Activated B cell treated with CpG ODN at 0.5 μM for 24 hours (primary cell): ENCODE measurements at regions not wholly inside any gene's neighbourhood (a gene's known extent, or its start where the extent isn't known, plus 50 kb on each side); places are given as distances from the start of the nearest gene placed in this dataset.

Source experiments
- ATAC-seq: fragments of 200-7000 bp; cut with Tn5 transposase; one replicate; pipeline ENCODE4 v1.10.0; 2021; ENCODE audit warnings: low read depth, mild to moderate bottlenecking, moderate library complexity
- CTCF ChIA-PET: fragments of 350-600 bp; sonication (Branson Sonifier 250); formaldehyde crosslinking; loops from one replicate; lab custom pipeline; 2021; ENCODE audit warnings: antibody characterized with exemption; lab: Charles Lee
- POLR2A ChIA-PET: fragments of 350-600 bp; sonication (Branson Sonifier 250); formaldehyde crosslinking; loops from one replicate; lab custom pipeline; 2021; ENCODE audit warnings: antibody characterized with exemption; lab: Charles Lee
- DNase-seq: peaks from one replicate; pipeline ENCODE4 v3.0.0; 2022
- H3K27ac Mint-ChIP-seq: one replicate; pipeline ENCODE4 v1.8.0; 2020; ENCODE audit warnings: mixed read lengths
- H3K27me3 Mint-ChIP-seq: one replicate; pipeline ENCODE4 v1.8.0; 2021; ENCODE audit warnings: mixed read lengths
- H3K36me3 Mint-ChIP-seq: one replicate; pipeline ENCODE4 v1.8.0; 2021; ENCODE audit warnings: low read depth, mixed read lengths
- H3K4me1 Mint-ChIP-seq: one replicate; pipeline ENCODE4 v1.8.0; 2021; ENCODE audit warnings: mixed read lengths
- H3K4me3 Mint-ChIP-seq: one replicate; pipeline ENCODE4 v1.8.0; 2020; ENCODE audit warnings: mild to moderate bottlenecking, mixed read lengths
- H3K9me3 Mint-ChIP-seq: one replicate; pipeline ENCODE4 v1.8.0; 2020; ENCODE audit warnings: mixed read lengths
- intact Hi-C: fragments of 100-400 bp; cut with micrococcal nuclease; formaldehyde crosslinking; loops from one replicate; pipeline ENCODE4 v1.15.1; 2024
- TF ChIP-seq, protein P1 (sequence below): fragments of 200-600 bp; IDR thresholded peaks from one replicate; pipeline ENCODE4 v1.8.0; 2022; ENCODE audit warnings: antibody characterized with exemption, mild to moderate bottlenecking

DNA sequence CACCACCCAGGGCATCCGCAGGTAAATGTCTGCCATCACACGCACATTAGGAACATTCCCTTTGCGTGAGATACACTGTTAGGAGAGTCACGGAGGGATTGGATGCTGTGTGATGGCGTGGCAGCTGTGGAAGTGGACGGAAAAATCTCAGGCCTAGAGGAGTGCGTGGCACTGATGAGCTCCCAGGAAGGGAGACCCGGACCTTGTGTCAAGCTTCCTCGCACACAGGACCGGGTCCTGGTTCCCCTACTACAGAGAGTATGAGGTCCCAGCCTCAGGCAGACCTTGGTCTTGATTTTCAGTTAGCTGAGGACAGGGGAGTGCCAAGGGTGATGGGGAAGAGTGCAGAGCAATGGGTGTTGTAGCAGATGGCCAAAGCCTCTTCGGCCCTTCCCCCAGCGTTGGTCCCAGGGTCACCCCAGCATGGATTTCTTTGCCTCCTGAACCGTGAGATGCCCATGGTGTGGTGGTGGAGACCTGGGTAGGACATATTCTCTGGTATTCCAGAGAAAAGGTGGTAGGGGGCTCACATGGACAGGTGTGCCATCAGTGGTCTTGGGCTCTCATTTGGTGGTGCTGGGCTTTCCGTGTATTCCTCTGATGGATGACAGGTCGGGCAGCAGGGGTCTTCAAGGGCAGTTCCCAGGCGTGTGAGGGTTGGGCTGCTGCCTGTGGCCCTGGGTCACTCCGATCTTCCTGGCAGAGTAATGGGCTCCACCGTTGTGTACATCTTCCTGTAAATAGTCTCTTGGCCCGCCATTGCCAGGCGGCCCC is 105.1 kb downstream of the SNRPN start:
- Mint-ChIP-seq H3K4me1 (no peaks in the 10 kb centered on the region), H3K4me3 (no peak overlapping the region), H3K27ac (no peak overlapping the region), H3K36me3 (peaks cover 99% of the 10 kb centered on the region), H3K27me3 (no peaks in the 10 kb centered on the region), H3K9me3 (peaks cover 84% of the 10 kb centered on the region)
- DNase-seq = peak; percentile 1
- TF ChIP-seq, protein P1, sequence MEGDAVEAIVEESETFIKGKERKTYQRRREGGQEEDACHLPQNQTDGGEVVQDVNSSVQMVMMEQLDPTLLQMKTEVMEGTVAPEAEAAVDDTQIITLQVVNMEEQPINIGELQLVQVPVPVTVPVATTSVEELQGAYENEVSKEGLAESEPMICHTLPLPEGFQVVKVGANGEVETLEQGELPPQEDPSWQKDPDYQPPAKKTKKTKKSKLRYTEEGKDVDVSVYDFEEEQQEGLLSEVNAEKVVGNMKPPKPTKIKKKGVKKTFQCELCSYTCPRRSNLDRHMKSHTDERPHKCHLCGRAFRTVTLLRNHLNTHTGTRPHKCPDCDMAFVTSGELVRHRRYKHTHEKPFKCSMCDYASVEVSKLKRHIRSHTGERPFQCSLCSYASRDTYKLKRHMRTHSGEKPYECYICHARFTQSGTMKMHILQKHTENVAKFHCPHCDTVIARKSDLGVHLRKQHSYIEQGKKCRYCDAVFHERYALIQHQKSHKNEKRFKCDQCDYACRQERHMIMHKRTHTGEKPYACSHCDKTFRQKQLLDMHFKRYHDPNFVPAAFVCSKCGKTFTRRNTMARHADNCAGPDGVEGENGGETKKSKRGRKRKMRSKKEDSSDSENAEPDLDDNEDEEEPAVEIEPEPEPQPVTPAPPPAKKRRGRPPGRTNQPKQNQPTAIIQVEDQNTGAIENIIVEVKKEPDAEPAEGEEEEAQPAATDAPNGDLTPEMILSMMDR = no peak
- CTCF ChIA-PET = no interaction called here
- intact Hi-C loops = no loop called here
- ATAC-seq = no peak
- POLR2A ChIA-PET = no interaction called here

DNA sequence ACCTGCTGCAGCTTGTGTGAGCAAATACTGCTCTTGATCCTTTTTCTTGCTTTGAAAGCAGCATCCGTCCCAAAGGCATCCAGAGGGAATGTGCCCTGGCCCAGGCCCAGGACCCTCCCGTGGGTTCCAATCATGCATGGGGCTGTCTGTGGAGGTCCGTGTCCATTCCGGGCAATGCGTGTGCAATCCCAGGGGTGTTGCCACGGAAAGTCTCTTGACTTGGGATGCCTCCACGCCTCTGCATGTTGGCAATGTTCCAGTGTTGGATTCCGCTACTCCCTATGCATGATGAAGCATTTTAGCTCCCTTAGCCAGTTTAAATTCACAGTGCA is 105.7 kb downstream of the SNRPN start:
- Mint-ChIP-seq H3K4me3 (no peak overlapping the region), H3K27me3 (no peaks in the 10 kb centered on the region), H3K4me1 (no peaks in the 10 kb centered on the region), H3K9me3 (peaks cover 85% of the 10 kb centered on the region), H3K36me3 (peaks cover 99% of the 10 kb centered on the region), H3K27ac (no peak overlapping the region)
- ATAC-seq (no peak), DNase-seq (no peak)
- CTCF ChIA-PET = no interaction called here
- POLR2A ChIA-PET = no interaction called here
- intact Hi-C loops = no loop called here
- TF ChIP-seq, protein P1 = no peak

DNA sequence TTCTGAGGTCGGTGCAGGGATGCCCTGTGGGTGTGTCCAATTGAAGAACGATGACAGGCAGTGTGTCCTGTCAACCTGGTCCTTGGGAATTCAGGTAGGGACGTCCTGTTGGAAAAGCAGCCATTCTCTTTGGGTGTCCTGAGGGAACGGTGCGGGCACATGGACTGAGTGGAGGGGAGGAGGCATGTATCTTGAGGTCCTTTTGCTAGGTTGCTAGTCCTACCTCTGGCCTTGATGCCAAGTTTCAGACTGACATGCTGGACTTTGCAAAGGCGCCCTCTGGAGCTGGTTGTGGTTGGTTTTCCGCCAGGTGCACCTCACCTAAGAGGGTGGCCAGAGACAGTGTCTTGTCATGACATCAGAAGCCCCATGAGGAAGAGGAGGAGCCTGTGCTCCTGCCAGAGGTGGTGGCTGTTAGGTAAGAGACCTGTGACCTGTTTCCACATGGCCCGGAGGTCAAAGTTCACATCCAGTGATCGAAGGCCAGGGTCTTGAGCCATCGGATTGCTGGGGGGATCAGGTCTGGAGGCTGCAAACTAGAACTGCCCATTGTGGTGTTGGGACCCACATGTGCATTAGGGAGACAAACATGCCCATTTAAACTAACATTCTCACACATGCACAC is 106.3 kb downstream of the SNRPN start:
- Mint-ChIP-seq H3K36me3 (peaks cover 99% of the 10 kb centered on the region), H3K4me3 (no peak overlapping the region), H3K27me3 (no peaks in the 10 kb centered on the region), H3K9me3 (peaks cover 84% of the 10 kb centered on the region), H3K27ac (no peak overlapping the region), H3K4me1 (no peaks in the 10 kb centered on the region)
- ChIA-PET CTCF (no interaction called here), POLR2A (no interaction called here)
- ATAC-seq (no peak), DNase-seq (peak; percentile 4)
- TF ChIP-seq, protein P1 = no peak
- intact Hi-C loops = no loop called here

DNA sequence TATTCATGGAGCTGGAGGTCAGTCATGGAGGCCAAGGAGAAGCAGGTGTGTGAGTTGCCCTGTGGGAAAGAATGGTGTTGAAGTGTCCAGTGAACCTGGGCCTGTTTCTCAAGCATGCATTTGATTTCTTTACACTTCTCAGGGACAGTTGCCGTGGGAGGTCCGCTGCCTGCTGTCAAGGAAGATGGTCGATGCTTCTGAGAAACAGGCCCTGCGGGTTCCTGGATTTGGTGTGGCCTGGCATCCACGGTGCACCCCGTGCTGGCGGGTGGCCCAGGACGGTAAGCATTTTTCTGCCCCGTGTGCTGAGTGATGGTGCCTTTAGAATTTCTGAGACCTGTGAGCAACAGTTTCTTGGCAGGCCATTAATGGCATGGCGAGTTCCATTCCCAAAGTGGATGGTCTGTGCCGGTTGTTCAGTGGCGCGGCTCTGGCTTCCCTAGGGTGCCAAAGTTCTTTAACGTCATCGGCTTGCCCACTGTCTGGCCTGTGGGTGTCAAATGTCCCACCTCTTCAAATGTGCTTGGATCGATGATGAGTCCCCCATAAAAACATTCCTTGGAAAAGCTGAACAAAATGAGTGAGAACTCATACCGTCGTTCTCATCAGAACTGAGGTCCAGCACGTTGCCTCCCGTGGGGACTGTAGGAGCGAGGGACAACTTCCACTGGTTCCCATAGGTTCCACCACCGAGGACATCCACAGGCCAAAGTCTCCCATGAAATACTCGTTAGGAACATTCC is 107.2 kb downstream of the SNRPN start:
- POLR2A ChIA-PET = no interaction called here
- peaks cover 87% of the 10 kb centered on the region for H3K9me3 Mint-ChIP-seq

More for the DNA sequence above, 107.2 kb downstream of the SNRPN start:
- H3K27me3 Mint-ChIP-seq = no peaks in the 10 kb centered on the region
- CTCF ChIA-PET = no interaction called here
- H3K4me1 Mint-ChIP-seq = no peaks in the 10 kb centered on the region
- H3K36me3 Mint-ChIP-seq = peaks cover 99% of the 10 kb centered on the region
- no peak for DNase-seq
- H3K4me3 Mint-ChIP-seq = no peak overlapping the region
- intact Hi-C loops = no loop called here
- no peak for ATAC-seq
- H3K27ac Mint-ChIP-seq = no peak overlapping the region
- TF ChIP-seq, protein P1 = no peak
